GM12878 (cell line): ENCODE measurements at regions not wholly inside any gene's neighbourhood (a gene's known extent, or its start where the extent isn't known, plus 50 kb on each side); places are given as distances from the start of the nearest gene placed in this dataset.

Source experiments
- ELK1 ChIP-seq: IDR thresholded peaks from 2 replicates; pipeline ENCODE4 v1.6.1; 2012; ENCODE audit warnings: low read depth, low read length, improper control_type of control experiment
- EP300 ChIP-seq, 2 experiments: fragments of 150-350 bp in 1 of 2; IDR thresholded peaks; 2 replicates each; pipeline ENCODE4 v1.6.1; 2011 to 2012; ENCODE audit warnings: low read depth in 2 of 2, low read length in 2 of 2, borderline replicate concordance in 1 of 2, improper control_type of control experiment in 1 of 2, inconsistent platforms in 1 of 2; ENCODE audit not compliant: control insufficient read depth in 1 of 2
- FOXK2 ChIP-seq: fragments of 450-650 bp; IDR thresholded peaks from 2 replicates; pipeline ENCODE4 v1.6.1; 2017; ENCODE audit warnings: mild to moderate bottlenecking, moderate library complexity
- HDGF ChIP-seq: fragments of 450-650 bp; IDR thresholded peaks from 2 replicates; pipeline ENCODE4 v1.6.1; 2016; ENCODE audit warnings: antibody characterized with exemption
- HSF1 ChIP-seq: fragments of 150-350 bp; IDR thresholded peaks from 2 replicates; pipeline ENCODE4 v1.6.1; 2014; ENCODE audit warnings: mild to moderate bottlenecking, low read depth, low read length
- KDM1A ChIP-seq: fragments of 200-600 bp; sonication (generic); IDR thresholded peaks from 2 replicates; pipeline ENCODE4 v1.6.1; 2016; ENCODE audit warnings: borderline replicate concordance
- KLF5 ChIP-seq: fragments of 450-650 bp; IDR thresholded peaks from 2 replicates; pipeline ENCODE4 v1.6.1; 2014; ENCODE audit warnings: mild to moderate bottlenecking; ENCODE audit not compliant: partially characterized antibody
- NR2C2 ChIP-seq: IDR thresholded peaks from 2 replicates; pipeline ENCODE4 v1.6.1; 2011; ENCODE audit warnings: borderline replicate concordance, low read depth; ENCODE audit not compliant: control insufficient read depth, insufficient read length
- RCOR1 ChIP-seq: conservative IDR thresholded peaks from 2 replicates; pipeline ENCODE4 v1.6.1; 2012; ENCODE audit warnings: low read depth, low read length, improper control_type of control experiment
- ZBTB40 ChIP-seq: fragments of 450-650 bp; IDR thresholded peaks from 2 replicates; pipeline ENCODE4 v1.6.1; 2016; ENCODE audit warnings: mild to moderate bottlenecking, moderate library complexity, borderline replicate concordance
- TF ChIP-seq, protein P1 (sequence below): IDR thresholded peaks from 2 replicates; pipeline ENCODE4 v1.6.1; 2012; ENCODE audit warnings: improper control_type of control experiment, low read depth, low read length; ENCODE audit not compliant: insufficient replicate concordance

DNA sequence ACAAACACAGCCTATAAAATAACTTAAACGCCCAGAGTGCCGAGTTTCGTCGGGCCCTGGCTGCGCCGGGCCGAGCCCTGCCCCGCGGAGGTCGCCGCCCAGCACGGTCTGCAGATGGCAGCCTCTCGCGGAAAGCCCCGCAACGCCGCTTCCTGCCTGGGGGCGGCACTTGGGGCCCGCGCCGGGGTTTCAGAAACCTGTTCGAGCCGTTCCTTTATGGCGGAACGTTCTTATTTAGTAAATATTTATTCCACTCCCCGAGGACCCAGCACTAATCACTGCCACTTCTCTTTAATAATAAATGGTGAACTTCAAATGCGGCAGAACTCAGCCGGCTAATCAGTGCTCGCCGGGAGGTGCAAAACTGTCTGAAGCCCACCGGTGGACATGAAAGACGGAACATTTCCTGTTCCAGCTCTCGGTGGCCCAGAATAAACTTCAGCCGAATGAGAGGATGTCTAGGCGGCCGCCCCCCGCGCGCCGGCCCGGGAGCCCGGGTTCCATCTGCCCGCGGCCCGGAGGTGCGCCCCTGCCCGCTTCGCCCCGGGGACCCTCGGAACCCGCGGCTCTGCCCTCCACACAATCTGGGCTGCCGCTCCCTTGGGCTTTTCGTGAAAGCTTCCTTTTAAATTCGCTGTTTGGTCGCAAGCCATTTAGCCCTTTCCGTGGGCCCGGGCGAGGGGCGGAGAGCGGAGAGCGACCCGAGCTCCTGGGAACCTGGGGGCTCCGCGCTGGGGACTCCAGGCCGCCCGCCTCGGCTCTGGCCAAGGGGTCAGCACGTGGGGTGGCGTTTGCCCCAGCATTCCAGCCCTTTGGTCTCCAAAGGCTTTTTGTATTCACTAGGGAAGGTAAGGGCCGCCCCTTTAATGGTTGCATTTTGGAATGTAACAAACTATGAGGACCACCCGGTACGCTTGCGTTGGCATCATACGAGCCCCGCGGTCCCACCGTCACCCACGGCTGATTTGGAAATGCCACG lies 110.8 kb upstream of the ATP11B start (continued):
- TF ChIP-seq ELK1 (no peak), HSF1 (no peak), EP300 (IDR thresholded peaks at IDR 0.05; ENCODE audit: borderline replicate concordance in 1 of 2, control insufficient read depth in 1 of 2, low read depth in 2 of 2, low read length in 2 of 2) (no peak), ZBTB40 (0 out of 2 replicates have a peak, but pooled peaks have one; percentile 16), KDM1A (no peak), FOXK2 (no peak), HDGF (no peak), NR2C2 (no peak), KLF5 (no peak), RCOR1 (no peak)
- TF ChIP-seq, protein P1, sequence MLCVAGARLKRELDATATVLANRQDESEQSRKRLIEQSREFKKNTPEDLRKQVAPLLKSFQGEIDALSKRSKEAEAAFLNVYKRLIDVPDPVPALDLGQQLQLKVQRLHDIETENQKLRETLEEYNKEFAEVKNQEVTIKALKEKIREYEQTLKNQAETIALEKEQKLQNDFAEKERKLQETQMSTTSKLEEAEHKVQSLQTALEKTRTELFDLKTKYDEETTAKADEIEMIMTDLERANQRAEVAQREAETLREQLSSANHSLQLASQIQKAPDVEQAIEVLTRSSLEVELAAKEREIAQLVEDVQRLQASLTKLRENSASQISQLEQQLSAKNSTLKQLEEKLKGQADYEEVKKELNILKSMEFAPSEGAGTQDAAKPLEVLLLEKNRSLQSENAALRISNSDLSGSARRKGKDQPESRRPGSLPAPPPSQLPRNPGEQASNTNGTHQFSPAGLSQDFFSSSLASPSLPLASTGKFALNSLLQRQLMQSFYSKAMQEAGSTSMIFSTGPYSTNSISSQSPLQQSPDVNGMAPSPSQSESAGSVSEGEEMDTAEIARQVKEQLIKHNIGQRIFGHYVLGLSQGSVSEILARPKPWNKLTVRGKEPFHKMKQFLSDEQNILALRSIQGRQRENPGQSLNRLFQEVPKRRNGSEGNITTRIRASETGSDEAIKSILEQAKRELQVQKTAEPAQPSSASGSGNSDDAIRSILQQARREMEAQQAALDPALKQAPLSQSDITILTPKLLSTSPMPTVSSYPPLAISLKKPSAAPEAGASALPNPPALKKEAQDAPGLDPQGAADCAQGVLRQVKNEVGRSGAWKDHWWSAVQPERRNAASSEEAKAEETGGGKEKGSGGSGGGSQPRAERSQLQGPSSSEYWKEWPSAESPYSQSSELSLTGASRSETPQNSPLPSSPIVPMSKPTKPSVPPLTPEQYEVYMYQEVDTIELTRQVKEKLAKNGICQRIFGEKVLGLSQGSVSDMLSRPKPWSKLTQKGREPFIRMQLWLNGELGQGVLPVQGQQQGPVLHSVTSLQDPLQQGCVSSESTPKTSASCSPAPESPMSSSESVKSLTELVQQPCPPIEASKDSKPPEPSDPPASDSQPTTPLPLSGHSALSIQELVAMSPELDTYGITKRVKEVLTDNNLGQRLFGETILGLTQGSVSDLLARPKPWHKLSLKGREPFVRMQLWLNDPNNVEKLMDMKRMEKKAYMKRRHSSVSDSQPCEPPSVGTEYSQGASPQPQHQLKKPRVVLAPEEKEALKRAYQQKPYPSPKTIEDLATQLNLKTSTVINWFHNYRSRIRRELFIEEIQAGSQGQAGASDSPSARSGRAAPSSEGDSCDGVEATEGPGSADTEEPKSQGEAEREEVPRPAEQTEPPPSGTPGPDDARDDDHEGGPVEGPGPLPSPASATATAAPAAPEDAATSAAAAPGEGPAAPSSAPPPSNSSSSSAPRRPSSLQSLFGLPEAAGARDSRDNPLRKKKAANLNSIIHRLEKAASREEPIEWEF, result no peak
